ENCODE measurements at regions not wholly inside any gene's neighbourhood (a gene's known extent, or its start where the extent isn't known, plus 50 kb on each side); places are given as distances from the start of the nearest gene placed in this dataset.

DNA sequence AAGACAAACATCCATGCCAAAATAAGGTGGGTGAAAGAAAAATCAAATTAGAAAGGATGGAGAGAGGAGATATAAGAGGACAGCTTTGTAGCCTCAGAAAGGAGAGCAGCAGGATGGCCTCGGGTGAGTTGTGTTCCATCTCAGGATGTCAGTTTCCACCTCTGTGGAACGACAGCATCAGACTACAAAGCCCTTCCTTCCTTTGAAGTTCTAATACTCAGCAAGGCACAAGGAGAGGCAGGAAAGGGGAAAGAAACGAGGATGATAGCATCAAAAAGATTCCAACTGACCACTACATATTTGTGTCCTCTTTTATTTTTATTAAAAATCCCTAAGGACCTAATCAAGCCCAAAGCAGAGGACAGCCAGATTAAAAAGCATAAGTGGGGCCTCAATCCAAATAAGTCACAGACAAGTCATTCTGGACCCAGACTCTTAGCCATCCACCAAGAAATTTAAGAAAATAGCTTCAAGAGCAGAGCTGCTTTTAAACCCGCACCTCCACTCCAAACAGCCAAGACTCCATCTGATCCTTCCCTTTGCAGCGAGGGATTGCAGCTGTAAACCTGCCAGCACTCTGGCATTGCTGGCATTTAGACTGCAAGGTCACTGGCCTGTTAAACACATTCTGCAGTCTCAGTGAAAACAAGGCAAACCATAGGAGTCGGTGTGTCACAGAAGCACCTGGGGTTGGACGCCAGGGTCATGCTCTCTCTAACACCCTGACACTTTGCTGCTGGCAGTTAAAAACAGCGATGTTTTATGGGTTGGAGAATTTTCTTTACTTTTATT lies 314.5 kb upstream of the CHAC2 start:
- dilution Hi-C loops (cut with MboI; ENCODE audit: extremely low pct_ligation_motif_present, low sequenced_read_pairs): no loop called here
- TF ChIP-seq, protein P1, sequence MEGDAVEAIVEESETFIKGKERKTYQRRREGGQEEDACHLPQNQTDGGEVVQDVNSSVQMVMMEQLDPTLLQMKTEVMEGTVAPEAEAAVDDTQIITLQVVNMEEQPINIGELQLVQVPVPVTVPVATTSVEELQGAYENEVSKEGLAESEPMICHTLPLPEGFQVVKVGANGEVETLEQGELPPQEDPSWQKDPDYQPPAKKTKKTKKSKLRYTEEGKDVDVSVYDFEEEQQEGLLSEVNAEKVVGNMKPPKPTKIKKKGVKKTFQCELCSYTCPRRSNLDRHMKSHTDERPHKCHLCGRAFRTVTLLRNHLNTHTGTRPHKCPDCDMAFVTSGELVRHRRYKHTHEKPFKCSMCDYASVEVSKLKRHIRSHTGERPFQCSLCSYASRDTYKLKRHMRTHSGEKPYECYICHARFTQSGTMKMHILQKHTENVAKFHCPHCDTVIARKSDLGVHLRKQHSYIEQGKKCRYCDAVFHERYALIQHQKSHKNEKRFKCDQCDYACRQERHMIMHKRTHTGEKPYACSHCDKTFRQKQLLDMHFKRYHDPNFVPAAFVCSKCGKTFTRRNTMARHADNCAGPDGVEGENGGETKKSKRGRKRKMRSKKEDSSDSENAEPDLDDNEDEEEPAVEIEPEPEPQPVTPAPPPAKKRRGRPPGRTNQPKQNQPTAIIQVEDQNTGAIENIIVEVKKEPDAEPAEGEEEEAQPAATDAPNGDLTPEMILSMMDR (optimal IDR thresholded peaks at IDR 0.05 in 1 of 3, IDR thresholded peaks at IDR 0.05 in 1 of 3, conservative IDR thresholded peaks at IDR 0.05 in 1 of 3; ENCODE audit: extremely low read depth in 1 of 3, insufficient read depth in 2 of 3, low read length in 3 of 3): no peak
- TF ChIP-seq EZH2 (IDR thresholded peaks at IDR 0.05; ENCODE audit: low read length): no peak
- no peaks in the 10 kb centered on the region for H3K4me1 ChIP-seq (ENCODE audit: control insufficient read depth, extremely low read depth, insufficient read depth, low read length)
- H3K4me3 ChIP-seq (ENCODE audit: control insufficient read depth in 2 of 3, extremely low read depth in 1 of 3, insufficient read depth in 2 of 3, low read depth in 1 of 3, low read length in 3 of 3): no peak overlapping the region
- no peaks in the 10 kb centered on the region for H3K9me1 ChIP-seq (ENCODE audit: control insufficient read depth, extremely low read depth, insufficient read depth, low read length)
- no peaks in the 10 kb centered on the region for H3K27me3 ChIP-seq (ENCODE audit: control insufficient read depth, extremely low read depth, insufficient read depth, low read length)
- no peaks in the 10 kb centered on the region for H3K79me2 ChIP-seq (ENCODE audit: control insufficient read depth, insufficient read depth, low read length)
- H3K9ac ChIP-seq (ENCODE audit: control insufficient read depth, extremely low read depth, insufficient read depth, low read length): no peak overlapping the region
- DNase-seq (ENCODE audit: low read depth, low spot score) (no peak), FAIRE-seq (no peak)
- no peak overlapping the region for H3K27ac ChIP-seq (ENCODE audit: control insufficient read depth, insufficient read depth, low read length)
- no peak overlapping the region for H2AFZ ChIP-seq (ENCODE audit: control insufficient read depth, low read length)
- no peak overlapping the region for H3K4me2 ChIP-seq (ENCODE audit: control insufficient read depth, extremely low read depth, insufficient read depth, low read depth, low read length)
- no peaks in the 10 kb centered on the region for H4K20me1 ChIP-seq (ENCODE audit: control insufficient read depth, extremely low read depth, insufficient read depth, low read length)
- H3K36me3 ChIP-seq (ENCODE audit: control insufficient read depth in 2 of 2, extremely low read depth in 1 of 2, insufficient read depth in 2 of 2, low read length in 2 of 2): no peaks in the 10 kb centered on the region
- no peaks in the 10 kb centered on the region for H3K9me3 ChIP-seq (ENCODE audit: control insufficient read depth, low read depth, low read length)

DNA sequence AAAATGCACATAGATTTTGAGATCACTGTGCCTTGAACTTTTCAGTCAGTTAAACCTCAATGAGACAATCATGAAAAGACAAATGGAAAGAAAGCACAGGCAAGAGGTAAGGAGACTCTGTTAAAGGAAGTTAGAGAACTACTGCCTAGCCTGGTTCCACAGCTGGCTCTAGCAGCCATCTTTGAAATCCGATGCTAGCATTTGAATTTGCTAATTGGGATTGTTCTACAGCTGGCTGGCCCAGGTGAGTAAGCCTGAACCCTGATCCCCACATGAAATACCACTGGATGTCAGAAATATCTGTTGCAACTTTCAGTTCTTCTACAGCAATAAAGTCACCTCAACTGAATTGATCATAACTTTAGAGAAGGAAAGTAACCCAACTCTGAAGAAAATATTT lies 315.2 kb upstream of the CHAC2 start:
- no peak for DNase-seq (ENCODE audit: low read depth, low spot score)
- no peak overlapping the region for H3K27ac ChIP-seq (ENCODE audit: control insufficient read depth, insufficient read depth, low read length)
- H3K4me2 ChIP-seq (ENCODE audit: control insufficient read depth, extremely low read depth, insufficient read depth, low read depth, low read length): no peak overlapping the region
- H3K4me3 ChIP-seq (ENCODE audit: control insufficient read depth in 2 of 3, extremely low read depth in 1 of 3, insufficient read depth in 2 of 3, low read depth in 1 of 3, low read length in 3 of 3): no peak overlapping the region
- no peaks in the 10 kb centered on the region for H3K9me1 ChIP-seq (ENCODE audit: control insufficient read depth, extremely low read depth, insufficient read depth, low read length)
- H3K9me3 ChIP-seq (ENCODE audit: control insufficient read depth, low read depth, low read length): no peaks in the 10 kb centered on the region
- H4K20me1 ChIP-seq (ENCODE audit: control insufficient read depth, extremely low read depth, insufficient read depth, low read length): no peaks in the 10 kb centered on the region
- dilution Hi-C loops (cut with MboI; ENCODE audit: extremely low pct_ligation_motif_present, low sequenced_read_pairs): no loop called here
- H3K79me2 ChIP-seq (ENCODE audit: control insufficient read depth, insufficient read depth, low read length): no peaks in the 10 kb centered on the region
- H3K36me3 ChIP-seq (ENCODE audit: control insufficient read depth in 2 of 2, extremely low read depth in 1 of 2, insufficient read depth in 2 of 2, low read length in 2 of 2): no peaks in the 10 kb centered on the region
- no peak for TF ChIP-seq EZH2 (IDR thresholded peaks at IDR 0.05; ENCODE audit: low read length)
- TF ChIP-seq, protein P1 (optimal IDR thresholded peaks at IDR 0.05 in 1 of 3, IDR thresholded peaks at IDR 0.05 in 1 of 3, conservative IDR thresholded peaks at IDR 0.05 in 1 of 3; ENCODE audit: extremely low read depth in 1 of 3, insufficient read depth in 2 of 3, low read length in 3 of 3): no peak
- H3K9ac ChIP-seq (ENCODE audit: control insufficient read depth, extremely low read depth, insufficient read depth, low read length): no peak overlapping the region
- H2AFZ ChIP-seq (ENCODE audit: control insufficient read depth, low read length): no peak overlapping the region
- H3K4me1 ChIP-seq (ENCODE audit: control insufficient read depth, extremely low read depth, insufficient read depth, low read length): no peaks in the 10 kb centered on the region
- no peak for FAIRE-seq
- no peaks in the 10 kb centered on the region for H3K27me3 ChIP-seq (ENCODE audit: control insufficient read depth, extremely low read depth, insufficient read depth, low read length)
